NCI-H510A treated with DMSO at 0.1 percent for 48 hours (cell line): ENCODE measurements at regions not wholly inside any gene's neighbourhood (a gene's known extent, or its start where the extent isn't known, plus 50 kb on each side); places are given as distances from the start of the nearest gene placed in this dataset.

ENCODE experiments used
- DNase-seq: peaks from one replicate; lab custom pipeline; 2025; lab: John Stamatoyannopoulos, UW

GRCh38 chr4:60020389-60020788 lies 1179.7 kb upstream of the ADGRL3 start:
- no peak for DNase-seq

GRCh38 chr4:60033826-60034225 lies 1166.3 kb upstream of the ADGRL3 start:
- DNase-seq: no peak

- peak; percentile 62 for DNase-seq
Measured at GRCh38 chr4:60034361-60034760, 1165.8 kb upstream of the ADGRL3 start.

- DNase-seq: no peak
Measured at GRCh38 chr4:60039908-60040307, 1160.2 kb upstream of the ADGRL3 start.

- no peak for DNase-seq
Measured at GRCh38 chr4:60042231-60042652, 1157.9 kb upstream of the ADGRL3 start.

- no peak for DNase-seq
Measured at GRCh38 chr4:60042941-60043340, 1157.2 kb upstream of the ADGRL3 start.

GRCh38 chr4:60078984-60079383 lies 1121.1 kb upstream of the ADGRL3 start:
- no peak for DNase-seq

GRCh38 chr4:60081839-60082238 lies 1118.3 kb upstream of the ADGRL3 start:
- no peak for DNase-seq

- DNase-seq: no peak
Measured at GRCh38 chr4:60088807-60089486, 1111.2 kb upstream of the ADGRL3 start.

- DNase-seq: no peak
Measured at GRCh38 chr4:60089546-60090273, 1110.4 kb upstream of the ADGRL3 start.

GRCh38 chr4:60096676-60097075 lies 1103.5 kb upstream of the ADGRL3 start:
- DNase-seq: no peak

GRCh38 chr4:60116592-60116991 lies 1083.5 kb upstream of the ADGRL3 start:
- DNase-seq: no peak

GRCh38 chr4:60117726-60118323 lies 1082.3 kb upstream of the ADGRL3 start:
- DNase-seq: no peak

- no peak for DNase-seq
Measured at GRCh38 chr4:60122820-60123219, 1077.3 kb upstream of the ADGRL3 start.

- DNase-seq: no peak
Measured at GRCh38 chr4:60128888-60129287, 1071.2 kb upstream of the ADGRL3 start.

GRCh38 chr4:60129740-60130139 lies 1070.4 kb upstream of the ADGRL3 start:
- DNase-seq: no peak

GRCh38 chr4:60133375-60133774 lies 1066.8 kb upstream of the ADGRL3 start:
- no peak for DNase-seq

- DNase-seq: no peak
Measured at GRCh38 chr4:60134099-60134498, 1066.0 kb upstream of the ADGRL3 start.

- no peak for DNase-seq
Measured at GRCh38 chr4:60155088-60155487, 1045.0 kb upstream of the ADGRL3 start.

- no peak for DNase-seq
Measured at GRCh38 chr4:60173103-60173502, 1027.0 kb upstream of the ADGRL3 start.

GRCh38 chr4:60173718-60174117 lies 1026.4 kb upstream of the ADGRL3 start:
- DNase-seq: no peak

GRCh38 chr4:60175241-60175640 lies 1024.9 kb upstream of the ADGRL3 start:
- no peak for DNase-seq

GRCh38 chr4:60187428-60187827 lies 1012.7 kb upstream of the ADGRL3 start:
- DNase-seq: no peak
